ENCODE measurements at regions not wholly inside any gene's neighbourhood (a gene's known extent, or its start where the extent isn't known, plus 50 kb on each side); places are given as distances from the start of the nearest gene placed in this dataset.

GRCh38 chr5:69039829-69040228, 54.0 kb upstream of the SLC30A5 start:
- DNase-seq (ENCODE audit: low read depth in 4 of 4, low spot score in 2 of 4), result no peak

GRCh38 chr5:69042500-69042899, 51.3 kb upstream of the SLC30A5 start:
- DNase-seq (ENCODE audit: low read depth in 4 of 4, low spot score in 2 of 4), result no peak

- peak; percentile 86 to 97 (median 91) for DNase-seq (ENCODE audit: low read depth in 4 of 4, low spot score in 2 of 4)
Measured at GRCh38 chr5:69042915-69043654, 50.7 kb upstream of the SLC30A5 start.

- no peak for DNase-seq (ENCODE audit: low read depth in 4 of 4, low spot score in 2 of 4)
Measured at GRCh38 chr5:69043655-69043996, 50.2 kb upstream of the SLC30A5 start.
